K562 (cell line): ENCODE measurements at regions not wholly inside any gene's neighbourhood (a gene's known extent, or its start where the extent isn't known, plus 50 kb on each side); places are given as distances from the start of the nearest gene placed in this dataset.

Experiments used
- ATAC-seq: fragments of 200-7000 bp; cut with Tn5 transposase; 3 replicates; pipeline ENCODE4 v1.9.1; 2020; ENCODE audit warnings: moderate library complexity
- BruUV-seq: library from RNA; stranded (reverse); fragments of 400-500 nt; replicated peaks from 2 replicates; lab custom pipeline; 2021; lab: Mats Ljungman, UMichigan
- CTCF ChIA-PET: fragments of 300-600 bp; formaldehyde crosslinking; extraction: SDS; loops from one replicate; lab custom pipeline; 2021; ENCODE audit warnings: low intra/inter-chr PET ratio; lab: Yijun Ruan, JAX
- POLR2A ChIA-PET: fragments of 300-600, 350-650 bp; sonication (Branson Sonifier 250); formaldehyde crosslinking; extraction: SDS; loops from one replicate; lab custom pipeline; 2021; ENCODE audit warnings: antibody characterized with exemption, inconsistent platforms; lab: Yijun Ruan, JAX
- DNase-seq, 4 experiments: peaks; one replicate each; pipeline versions ENCODE4 v3.0.0 to v3.0.0-alpha.2; 2011 to 2018; ENCODE audit warnings: low spot score in 3 of 4, mixed read lengths in 3 of 4; ENCODE audit errors: extremely low read depth in 1 of 4
- FAIRE-seq: peaks from 2 replicates; lab custom pipeline; 2011; peaks lifted over from hg19 to GRCh38; lab: Jason Lieb, UNC
- H2AFZ ChIP-seq: 2 replicates; pipeline ENCODE4 v1.6.0; 2011; ENCODE audit warnings: low read depth, low read length, control low read depth, inconsistent platforms
- H3K27ac ChIP-seq: fragments of 200-600 bp; 3 replicates; pipeline ENCODE4 v1.8.0; 2011; ENCODE audit warnings: low read depth, mild to moderate bottlenecking, control low read depth, inconsistent platforms, low read length, moderate library complexity, mixed read lengths; ENCODE audit errors: extremely low read depth
- H3K27me3 ChIP-seq, 2 experiments: fragments of 300-600 bp in 1 of 2; 2 replicates in 1 of 2; 3 replicates in 1 of 2; pipeline versions ENCODE4 v1.6.0 to v1.8.0; 2011; ENCODE audit warnings: inconsistent platforms in 2 of 2, low read length in 2 of 2, mild to moderate bottlenecking in 1 of 2, mixed read lengths in 1 of 2, moderate library complexity in 1 of 2; ENCODE audit not compliant: control insufficient read depth in 2 of 2, insufficient read depth in 2 of 2
- H3K36me3 ChIP-seq: fragments of 300-600 bp; 3 replicates; pipeline ENCODE4 v1.8.0; 2011; ENCODE audit warnings: mild to moderate bottlenecking, low read length, inconsistent platforms; ENCODE audit not compliant: control insufficient read depth, insufficient read depth
- H3K4me1 ChIP-seq, 2 experiments: fragments of 200-600 bp in 1 of 2; replicated peaks in 1 of 2; 2 replicates in 1 of 2; 3 replicates in 1 of 2; pipeline versions ENCODE4 v1.5.1 to v1.8.0; 2011; ENCODE audit warnings: inconsistent platforms in 2 of 2, low read length in 2 of 2, mild to moderate bottlenecking in 1 of 2, mixed read lengths in 1 of 2, moderate library complexity in 1 of 2; ENCODE audit not compliant: control insufficient read depth in 2 of 2, insufficient read depth in 2 of 2
- H3K4me2 ChIP-seq: 2 replicates; pipeline ENCODE4 v1.6.1; 2011; ENCODE audit warnings: low read length, control low read depth, inconsistent platforms, mixed read lengths; ENCODE audit not compliant: insufficient read depth
- H3K4me3 ChIP-seq: fragments of 200-600 bp; sonication (generic), shearing (Covaris generic); 2 replicates; pipeline ENCODE4 v1.5.1; 2016; ENCODE audit warnings: control low read depth, inconsistent platforms
- H3K79me2 ChIP-seq: fragments of 200-600 bp; 3 replicates; pipeline ENCODE4 v1.8.0; 2011; ENCODE audit warnings: low read length, inconsistent platforms; ENCODE audit not compliant: control insufficient read depth, insufficient read depth
- H3K9ac ChIP-seq, 2 experiments: 2 replicates each; pipeline versions ENCODE4 v1.6.0 to v1.6.1; 2011; ENCODE audit warnings: low read depth in 2 of 2, low read length in 2 of 2, control low read depth in 1 of 2, inconsistent platforms in 1 of 2, mild to moderate bottlenecking in 1 of 2, mixed read lengths in 1 of 2; ENCODE audit not compliant: insufficient read depth in 1 of 2
- H3K9me1 ChIP-seq: one replicate; pipeline ENCODE4 v1.6.0; 2011; ENCODE audit warnings: inconsistent platforms, mild to moderate bottlenecking, low read length, moderate library complexity; ENCODE audit not compliant: control insufficient read depth, insufficient read depth
- H3K9me3 ChIP-seq: replicated peaks from 2 replicates; pipeline ENCODE4 v1.5.1; 2011; ENCODE audit warnings: low read depth, low read length, inconsistent platforms; ENCODE audit not compliant: control insufficient read depth, insufficient read depth
- H4K20me1 ChIP-seq: replicated peaks from 2 replicates; pipeline ENCODE4 v1.6.1; 2011; ENCODE audit warnings: low read length, inconsistent platforms, mixed read lengths; ENCODE audit not compliant: control insufficient read depth, insufficient read depth
- FOXK2 ChIP-seq, 2 experiments: fragments of 450-650 bp; IDR thresholded peaks in 1 of 2; conservative IDR thresholded peaks in 1 of 2; 2 replicates each; pipeline ENCODE4 v1.6.1; 2016; ENCODE audit warnings: low read depth in 2 of 2, mild to moderate bottlenecking in 1 of 2
- HMGXB4 ChIP-seq: sonication (generic); formaldehyde crosslinking; IDR thresholded peaks from 2 replicates; pipeline ENCODE4 v1.8.1; 2023; ENCODE audit warnings: mild to moderate bottlenecking, missing genetic modification reagents
- ZNF143 ChIP-seq: sonication (generic); formaldehyde crosslinking; IDR thresholded peaks from 2 replicates; pipeline ENCODE4 v1.9.0; 2022; ENCODE audit warnings: mild to moderate bottlenecking, missing genetic modification reagents
- ZNF512 ChIP-seq: IDR thresholded peaks from 2 replicates; pipeline ENCODE4 v1.6.1; 2016; ENCODE audit warnings: missing genetic modification characterization, missing compliant biosample characterization
- ZNF655 ChIP-seq: fragments of 250-450 bp; sonication (Bioruptor Pico); IDR thresholded peaks from 2 replicates; pipeline ENCODE4 v1.5.0; 2021
- ZNF707 ChIP-seq: fragments of 250-450 bp; sonication (Bioruptor Pico); conservative IDR thresholded peaks from 2 replicates; pipeline ENCODE4 v1.8.0; 2022; ENCODE audit warnings: inconsistent platforms, mild to moderate bottlenecking, moderate library complexity
- WGBS: fragments of 100-300 bp; shearing (Covaris generic); methylation state at CpG from one replicate; pipeline ENCODE4 v1.1.6; 2016; ENCODE audit warnings: low coverage, mixed read lengths; ENCODE audit not compliant: insufficient coverage; ENCODE audit errors: missing lambda C conversion rate; 5-methylcytosine and 5-hydroxymethylcytosine counted together
- in situ Hi-C: fragments of 300-500 bp; cut with MboI; formaldehyde crosslinking; loops from 4 replicates; pipeline ENCODE4 v1.15.0; 2018; ENCODE audit warnings: inconsistent platforms, mixed read lengths
- intact Hi-C: fragments of 100-400 bp; cut with micrococcal nuclease; formaldehyde crosslinking; loops from 2 replicates; pipeline ENCODE4 v1.14.2; 2022

GRCh38 chr10:36351159-36351558 lies 709.1 kb upstream of the FZD8 start:
- no peak overlapping the region for H2AFZ ChIP-seq
- TF ChIP-seq ZNF707 (CRISPR knock-in tag) (no peak), HMGXB4 (CRISPR knock-in tag) (no peak)
- TF ChIP-seq, all 486 proteins: peak for 0
- no peak for DNase-seq
- Histone ChIP-seq H3K4me1 (no peaks in the 10 kb centered on the region), H3K9me1 (no peaks in the 10 kb centered on the region), H3K9me3 (no peaks in the 10 kb centered on the region), H3K4me2 (no peak overlapping the region), H3K36me3 (no peaks in the 10 kb centered on the region), H4K20me1 (no peaks in the 10 kb centered on the region), H3K4me3 (no peak overlapping the region), H3K27me3 (no peaks in the 10 kb centered on the region), H3K27ac (no peak overlapping the region), H3K79me2 (no peaks in the 10 kb centered on the region), H3K9ac (no peak overlapping the region)
- intact Hi-C loops (no loop called here), in situ Hi-C loops (no loop called here)
- no peak for FAIRE-seq
- CTCF ChIA-PET = no interaction called here
- POLR2A ChIA-PET = no interaction called here
- ATAC-seq = no peak
- 0% methylated on average over 2 of the region's 2 CpGs for WGBS
- no TSS peak for BruUV-seq

- ATAC-seq (no peak), DNase-seq (no peak)
- Histone ChIP-seq H3K4me2 (no peak overlapping the region), H3K9ac (no peak overlapping the region), H3K9me3 (no peaks in the 10 kb centered on the region), H4K20me1 (no peaks in the 10 kb centered on the region), H3K9me1 (no peaks in the 10 kb centered on the region), H3K27me3 (no peaks in the 10 kb centered on the region)
- in situ Hi-C loops = no loop called here
- BruUV-seq = no TSS peak
- under 1% methylated on average over 8 of the region's 8 CpGs for WGBS
- TF ChIP-seq ZNF143 (CRISPR knock-in tag) = no peak
- TF ChIP-seq FOXK2 (conservative IDR thresholded peaks at IDR 0.05 in 1 of 2, IDR thresholded peaks at IDR 0.05 in 1 of 2; ENCODE audit: low read depth in 2 of 2) = no peak
- TF ChIP-seq ZNF512 (tag) = no peak
- TF ChIP-seq ZNF655 = no peak
- TF ChIP-seq, all 486 proteins: peak for 0
- Histone ChIP-seq H3K79me2 (no peaks in the 10 kb centered on the region), H3K4me3 (no peak overlapping the region), H3K36me3 (no peaks in the 10 kb centered on the region), H3K4me1 (no peaks in the 10 kb centered on the region), H3K27ac (no peak overlapping the region), H2AFZ (no peak overlapping the region)
- FAIRE-seq = no peak
- ChIA-PET CTCF (no interaction called here), POLR2A (no interaction called here)
- intact Hi-C loops = no loop called here
Measured at GRCh38 chr10:36349445-36350078, 707.5 kb upstream of the FZD8 start.
